22Rv1 (cell line): ENCODE measurements at regions not wholly inside any gene's neighbourhood (a gene's known extent, or its start where the extent isn't known, plus 50 kb on each side); places are given as distances from the start of the nearest gene placed in this dataset.

Source experiments
- ZFX ChIP-seq: fragments of 450-650 bp; IDR thresholded peaks from 2 replicates; pipeline ENCODE4 v1.6.1; 2017; ENCODE audit warnings: antibody characterized with exemption, borderline replicate concordance
- TF ChIP-seq, protein P1 (sequence below): fragments of 450-650 bp; IDR thresholded peaks from 2 replicates; pipeline ENCODE4 v1.5.1; 2017; ENCODE audit warnings: mild to moderate bottlenecking

DNA sequence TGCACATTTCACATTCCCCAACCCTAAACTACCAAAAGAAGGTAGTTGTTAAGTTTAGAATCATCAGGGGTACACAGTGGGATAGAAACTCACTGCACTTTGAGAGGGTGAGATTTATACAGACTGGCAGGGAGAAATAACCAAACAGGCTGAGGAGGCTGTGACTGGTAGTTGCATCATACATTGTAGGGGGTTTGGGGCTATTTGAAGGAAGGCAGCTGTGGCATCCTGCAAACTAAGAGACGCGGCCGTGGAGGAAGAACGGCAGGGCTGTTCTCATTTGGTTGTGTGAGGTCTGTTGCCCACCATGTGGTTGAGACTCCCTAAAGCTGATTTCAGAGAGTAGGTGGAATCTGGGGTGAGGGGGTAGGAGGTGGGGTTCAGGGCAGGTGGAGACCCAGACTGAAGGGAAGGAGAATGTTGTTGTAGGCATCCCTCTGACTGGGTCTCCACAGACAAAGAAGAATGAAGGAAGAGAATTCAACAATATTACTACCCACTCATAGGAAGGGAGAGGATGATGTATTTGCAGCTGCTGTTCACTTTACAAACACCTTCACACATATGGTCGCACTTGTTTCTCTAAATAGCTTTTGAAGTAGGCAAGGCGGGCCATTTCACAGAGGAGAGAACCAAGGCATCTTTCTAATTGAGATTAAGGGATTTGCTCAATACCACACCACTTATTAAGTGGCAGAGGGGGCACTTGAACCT, 170.9 kb upstream of the SIX2 start:
- TF ChIP-seq, protein P1, sequence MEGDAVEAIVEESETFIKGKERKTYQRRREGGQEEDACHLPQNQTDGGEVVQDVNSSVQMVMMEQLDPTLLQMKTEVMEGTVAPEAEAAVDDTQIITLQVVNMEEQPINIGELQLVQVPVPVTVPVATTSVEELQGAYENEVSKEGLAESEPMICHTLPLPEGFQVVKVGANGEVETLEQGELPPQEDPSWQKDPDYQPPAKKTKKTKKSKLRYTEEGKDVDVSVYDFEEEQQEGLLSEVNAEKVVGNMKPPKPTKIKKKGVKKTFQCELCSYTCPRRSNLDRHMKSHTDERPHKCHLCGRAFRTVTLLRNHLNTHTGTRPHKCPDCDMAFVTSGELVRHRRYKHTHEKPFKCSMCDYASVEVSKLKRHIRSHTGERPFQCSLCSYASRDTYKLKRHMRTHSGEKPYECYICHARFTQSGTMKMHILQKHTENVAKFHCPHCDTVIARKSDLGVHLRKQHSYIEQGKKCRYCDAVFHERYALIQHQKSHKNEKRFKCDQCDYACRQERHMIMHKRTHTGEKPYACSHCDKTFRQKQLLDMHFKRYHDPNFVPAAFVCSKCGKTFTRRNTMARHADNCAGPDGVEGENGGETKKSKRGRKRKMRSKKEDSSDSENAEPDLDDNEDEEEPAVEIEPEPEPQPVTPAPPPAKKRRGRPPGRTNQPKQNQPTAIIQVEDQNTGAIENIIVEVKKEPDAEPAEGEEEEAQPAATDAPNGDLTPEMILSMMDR, result no peak
- TF ChIP-seq ZFX, result no peak
